Brain microvascular endothelial cell (primary cell): ENCODE measurements at regions not wholly inside any gene's neighbourhood (a gene's known extent, or its start where the extent isn't known, plus 50 kb on each side); places are given as distances from the start of the nearest gene placed in this dataset.
"Not testable (repeated sequence)": the region's sequence is repeated elsewhere in the genome, so short reads cannot be mapped to it uniquely, and the experiment has no call there.

Experiments used
- DNase-seq: peaks from one replicate; pipeline ENCODE4 v3.0.0-alpha.2; 2020
- H3K27ac ChIP-seq: fragments of 250-450 bp; sonication (Bioruptor Pico); 2 replicates; pipeline ENCODE4 v1.5.1; 2020; ENCODE audit warnings: mild to moderate bottlenecking, moderate library complexity
- H3K27me3 ChIP-seq: fragments of 250-450 bp; sonication (Bioruptor Pico); replicated peaks from 2 replicates; pipeline ENCODE4 v1.5.1; 2020; ENCODE audit warnings: mild to moderate bottlenecking
- H3K36me3 ChIP-seq: fragments of 250-450 bp; sonication (Bioruptor Pico); replicated peaks from 2 replicates; pipeline ENCODE4 v1.5.1; 2020; ENCODE audit warnings: mild to moderate bottlenecking
- H3K4me3 ChIP-seq: 2 replicates; pipeline ENCODE4 v1.5.1; 2011; ENCODE audit warnings: low read depth, mild to moderate bottlenecking, control low read depth, low read length, moderate library complexity
- CTCF ChIP-seq: IDR thresholded peaks from 2 replicates; pipeline ENCODE4 v1.5.1; 2011; ENCODE audit warnings: low read depth, mild to moderate bottlenecking, moderate library complexity, low read length, control low read depth, inconsistent platforms; ENCODE audit errors: missing control alignments
- in situ Hi-C: cut with HindIII; loops from 2 replicates; pipeline ENCODE4 v1.10.0; 2017; ENCODE audit warnings: low sequenced_read_pairs, low pct_ligation_motif_present

- peak overlapping the region; percentile 78 for H3K27ac ChIP-seq
- no peaks in the 10 kb centered on the region for H3K27me3 ChIP-seq
- no peak for TF ChIP-seq CTCF
- in situ Hi-C loops, result no loop called here
- peak overlapping the region; percentile 71 for H3K4me3 ChIP-seq
- H3K36me3 ChIP-seq, result no peaks in the 10 kb centered on the region
- DNase-seq, result no peak
Measured at GRCh38 chr6:27829453-27830211, 82.6 kb downstream of the OR2B2 start.

- H3K27ac ChIP-seq, H3K27me3 ChIP-seq, H3K36me3 ChIP-seq, in situ Hi-C loops, DNase-seq: not testable (repeated sequence)
- peak overlapping the region; percentile 20 for H3K4me3 ChIP-seq
Measured at GRCh38 chr6:27827477-27827876, 84.7 kb downstream of the OR2B2 start.

- H3K27ac ChIP-seq, DNase-seq, H3K4me3 ChIP-seq, in situ Hi-C loops, H3K36me3 ChIP-seq, H3K27me3 ChIP-seq: not testable (repeated sequence)
Measured at GRCh38 chr6:27826612-27826985, 85.6 kb downstream of the OR2B2 start.

GRCh38 chr6:27825848-27826611 is 86.2 kb downstream of the OR2B2 start:
- H3K27me3 ChIP-seq, H3K36me3 ChIP-seq, DNase-seq, in situ Hi-C loops, H3K27ac ChIP-seq, H3K4me3 ChIP-seq: not testable (repeated sequence)

GRCh38 chr6:27825025-27825793 is 87.0 kb downstream of the OR2B2 start:
- Histone ChIP-seq H3K4me3 (peak overlapping the region; percentile 74), H3K27me3 (no peaks in the 10 kb centered on the region), H3K27ac (peak overlapping the region; percentile 42), H3K36me3 (no peaks in the 10 kb centered on the region)
- in situ Hi-C loops, result no loop called here
- no peak for TF ChIP-seq CTCF
- DNase-seq, result no peak

GRCh38 chr6:27824211-27825024 is 87.8 kb downstream of the OR2B2 start:
- H3K27me3 ChIP-seq, H3K36me3 ChIP-seq: not testable (repeated sequence)
- DNase-seq, result peak; percentile 43
- peak overlapping the region; percentile 74 for H3K4me3 ChIP-seq
- in situ Hi-C loops, result loop anchor here (5.0 kb wide), 1 partner anchor 63 kb away; no protein-coding TSS in a partner anchor
- peak overlapping the region; percentile 42 for H3K27ac ChIP-seq

GRCh38 chr6:27823714-27824210 is 88.4 kb downstream of the OR2B2 start:
- in situ Hi-C loops, result loop anchor here (5.0 kb wide), 1 partner anchor 64 kb away; no protein-coding TSS in a partner anchor
- Histone ChIP-seq H3K27ac (peak overlapping the region; percentile 79), H3K4me3 (peak overlapping the region; percentile 50)
- H3K36me3 ChIP-seq, H3K27me3 ChIP-seq: not testable (repeated sequence)
- peak; percentile 66 for DNase-seq
